Activated CD4-positive, alpha-beta T cell treated with anti-CD3 and anti-CD28 coated beads, Interleukin-10, Interleukin-2, amounts not matched to agents 100 ng/mL and 50 ng/mL, durations not matched to agents 16 hours and 8 hours (primary cell): ENCODE measurements at regions not wholly inside any gene's neighbourhood (a gene's known extent, or its start where the extent isn't known, plus 50 kb on each side); places are given as distances from the start of the nearest gene placed in this dataset.
A peak's percentile ranks its signal among the peaks of the same experiment; 100 is the strongest.
"Not testable (repeated sequence)": the region's sequence is repeated elsewhere in the genome, so short reads cannot be mapped to it uniquely, and the experiment has no call there.

Source experiments
- DNase-seq: peaks from one replicate; pipeline ENCODE4 v3.0.0-alpha.2; 2020

DNA sequence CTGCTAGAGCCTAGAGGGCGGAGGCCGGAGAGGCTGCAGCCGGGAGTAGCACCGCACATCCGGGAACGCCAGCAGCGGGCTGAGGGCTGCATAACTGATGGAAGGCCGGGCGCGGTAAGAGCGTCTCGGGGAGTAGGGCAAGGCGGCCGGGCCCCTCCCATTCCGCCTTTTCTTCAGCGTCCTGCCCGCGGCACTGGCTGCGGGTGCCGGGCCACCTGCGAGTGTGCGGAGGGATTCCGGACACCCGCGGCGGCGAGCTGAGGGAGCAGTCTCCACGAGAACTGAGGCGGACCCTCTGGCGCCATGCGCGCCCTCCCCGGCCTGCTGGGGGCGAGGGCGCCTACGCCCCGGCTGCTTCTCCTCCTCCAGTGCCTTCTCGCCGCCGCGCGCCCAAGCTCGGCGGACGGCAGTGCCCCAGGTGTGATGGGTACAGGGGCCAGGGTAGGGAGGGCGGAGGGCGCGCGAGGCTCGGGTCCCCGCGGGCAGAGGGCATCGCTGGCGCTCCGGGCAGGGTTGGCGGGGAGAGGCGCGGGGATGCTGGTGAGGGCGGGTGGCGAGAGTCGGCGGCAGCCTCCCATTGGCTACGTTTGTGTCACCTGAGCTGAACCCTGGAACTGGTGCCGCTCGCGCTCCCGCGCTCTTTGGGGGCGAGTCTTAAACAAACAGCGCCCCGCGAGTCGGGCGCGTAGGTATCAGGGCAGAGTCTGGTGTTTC is 334.4 kb downstream of the SRGAP2C start:
- peak; percentile 95 for DNase-seq

DNA sequence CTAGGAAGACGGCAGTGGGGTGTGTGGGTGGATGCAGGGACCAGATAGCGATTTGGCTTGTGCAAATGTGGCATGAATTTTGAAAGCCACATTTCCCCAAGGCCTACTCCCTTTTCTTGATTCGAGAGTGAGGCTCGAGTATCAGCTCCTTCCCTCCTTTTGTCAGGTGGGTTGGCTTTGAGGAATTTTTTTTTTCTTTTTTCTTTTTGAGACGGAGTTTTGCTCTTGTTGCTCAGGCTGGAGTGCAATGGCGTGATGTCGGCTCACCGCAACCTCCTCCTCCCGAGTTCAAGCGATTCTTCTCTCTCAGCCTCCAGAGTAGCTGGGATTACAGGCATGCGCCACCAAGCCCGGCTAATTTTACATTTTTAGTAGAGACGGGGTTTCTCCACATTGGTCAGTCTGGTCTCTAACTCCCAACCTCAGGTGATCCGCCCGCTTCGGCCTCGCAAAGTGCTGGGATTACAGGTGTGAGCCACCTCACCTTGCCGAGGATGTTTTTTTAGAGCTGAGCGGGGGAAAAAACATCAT is 335.0 kb downstream of the SRGAP2C start:
- not testable (repeated sequence) for DNase-seq

DNA sequence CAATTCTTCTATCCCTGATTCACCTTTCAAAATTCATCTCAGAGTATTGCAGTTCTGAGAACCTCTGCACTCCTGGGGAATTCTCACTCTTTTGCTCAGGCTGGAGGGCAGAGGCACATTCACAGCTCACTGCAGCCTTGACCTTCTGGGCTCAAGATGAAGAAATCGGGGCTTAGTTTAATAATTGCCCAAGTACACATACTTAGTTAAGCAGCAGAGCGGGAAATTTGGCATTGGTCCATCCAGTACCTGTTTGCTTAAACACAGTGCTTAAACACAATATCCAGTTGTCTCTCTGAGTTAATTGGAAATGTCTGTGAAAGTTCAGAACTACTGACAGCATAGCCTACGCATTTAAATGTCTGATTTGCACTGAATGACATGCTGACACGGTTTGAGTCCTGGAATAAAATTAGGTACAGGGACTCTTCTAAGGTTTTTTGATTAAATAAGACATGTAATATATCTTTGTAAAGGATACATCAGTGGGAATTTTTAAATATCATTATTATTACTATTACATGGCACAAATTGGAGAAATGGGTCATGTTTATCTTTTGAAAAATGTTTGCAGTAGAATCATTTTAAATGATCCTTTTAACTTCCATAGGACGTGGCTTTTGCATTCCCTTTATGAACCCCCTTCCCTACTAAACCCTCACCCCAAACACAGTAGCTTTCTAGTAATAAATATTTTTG is 337.4 kb downstream of the SRGAP2C start:
- DNase-seq: no peak

DNA sequence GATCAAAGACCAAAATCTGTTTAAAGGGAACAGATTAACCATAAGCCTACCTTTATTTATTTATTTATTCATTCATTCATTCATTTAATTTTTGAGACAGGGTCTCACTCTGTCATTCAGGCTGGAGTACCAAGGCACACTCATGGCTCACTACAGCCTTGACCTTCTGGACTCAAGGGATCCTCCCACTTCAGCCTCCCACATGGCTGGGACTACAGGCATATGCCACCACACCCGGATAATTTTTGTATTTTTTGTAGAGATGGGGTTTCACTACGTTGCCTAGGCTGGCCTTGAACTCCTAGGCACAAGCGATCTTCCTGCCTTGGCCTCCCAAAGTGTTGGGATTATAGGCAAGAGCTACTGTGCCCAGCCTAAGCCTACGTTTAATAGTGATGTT is 338.3 kb downstream of the SRGAP2C start:
- not testable (repeated sequence) for DNase-seq

DNA sequence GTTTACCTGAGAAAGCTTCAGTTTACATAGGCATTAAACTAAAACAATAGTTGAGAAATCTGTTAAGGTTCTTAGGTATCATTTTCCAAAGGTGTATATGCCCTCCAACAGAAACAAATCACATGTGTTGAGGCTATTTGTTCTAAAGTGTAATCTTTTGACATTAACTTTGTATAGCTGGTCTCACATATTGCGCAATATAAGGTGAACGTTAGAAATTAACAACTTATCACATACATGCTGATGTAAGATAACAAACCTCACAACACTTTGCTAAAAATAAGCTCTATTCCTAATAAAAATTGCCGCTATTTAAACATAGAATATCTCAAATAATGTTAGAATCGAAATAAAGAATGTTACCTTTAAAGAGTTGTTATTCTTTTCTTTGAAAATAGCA is 340.6 kb downstream of the SRGAP2C start:
- DNase-seq: no peak

DNA sequence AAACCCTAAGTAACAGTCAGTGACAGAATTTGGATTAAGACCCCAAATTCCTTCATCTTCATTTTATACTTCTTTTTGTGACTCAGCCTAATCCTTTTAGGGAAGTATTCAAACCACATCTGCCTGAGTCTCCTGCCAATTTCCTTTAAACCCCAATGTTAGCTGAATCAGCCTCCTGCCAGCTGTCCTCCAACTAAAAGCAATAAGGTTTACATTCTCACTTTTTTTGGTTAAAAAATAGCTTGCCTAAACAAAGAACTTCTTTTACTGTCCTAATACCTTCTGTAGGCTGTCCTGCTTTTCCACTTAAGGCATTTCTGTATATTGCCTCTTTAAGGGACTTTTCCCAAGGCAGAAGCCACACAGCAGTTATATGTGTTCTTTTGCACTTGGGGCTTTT is 344.2 kb downstream of the SRGAP2C start:
- not testable (repeated sequence) for DNase-seq

DNA sequence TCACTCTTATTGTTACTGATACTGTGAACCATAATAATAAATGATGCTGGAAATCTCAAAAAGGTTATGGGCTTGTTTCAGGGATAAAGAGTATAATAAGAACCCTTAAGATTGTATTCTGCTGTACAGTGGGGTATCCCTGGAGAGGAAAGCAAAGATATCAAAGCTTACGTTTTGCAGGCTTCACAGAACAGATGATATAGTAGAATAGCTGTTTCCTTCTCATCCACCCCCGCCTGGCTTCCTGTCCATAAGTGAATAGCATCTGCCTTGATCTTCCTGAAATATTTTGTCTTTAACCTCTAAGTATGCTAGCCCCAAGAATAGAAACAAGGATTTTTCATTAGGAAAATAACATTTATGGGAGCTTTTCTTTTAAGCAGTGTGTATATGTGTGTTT is 345.3 kb downstream of the SRGAP2C start:
- DNase-seq: not testable (repeated sequence)

DNA sequence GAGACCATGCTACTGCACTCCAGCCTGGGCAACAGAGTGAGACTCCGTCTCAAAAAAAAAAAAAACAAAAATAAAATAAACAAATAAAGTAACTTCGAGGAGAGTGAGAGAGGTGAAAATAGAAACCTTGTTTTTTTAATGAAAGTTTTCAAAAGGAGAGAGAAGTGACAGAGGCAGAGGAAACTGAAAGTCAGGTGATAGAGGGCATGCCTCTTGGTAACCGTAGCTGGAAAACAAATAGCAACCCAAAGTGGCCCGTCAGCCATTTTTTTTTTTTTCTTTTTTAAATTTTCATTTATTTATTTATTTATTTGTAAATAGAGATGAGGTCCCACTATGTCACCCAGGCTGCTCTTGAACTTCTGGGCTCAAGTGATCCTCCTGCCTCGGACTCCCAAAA is 347.0 kb downstream of the SRGAP2C start:
- DNase-seq: not testable (repeated sequence)

DNA sequence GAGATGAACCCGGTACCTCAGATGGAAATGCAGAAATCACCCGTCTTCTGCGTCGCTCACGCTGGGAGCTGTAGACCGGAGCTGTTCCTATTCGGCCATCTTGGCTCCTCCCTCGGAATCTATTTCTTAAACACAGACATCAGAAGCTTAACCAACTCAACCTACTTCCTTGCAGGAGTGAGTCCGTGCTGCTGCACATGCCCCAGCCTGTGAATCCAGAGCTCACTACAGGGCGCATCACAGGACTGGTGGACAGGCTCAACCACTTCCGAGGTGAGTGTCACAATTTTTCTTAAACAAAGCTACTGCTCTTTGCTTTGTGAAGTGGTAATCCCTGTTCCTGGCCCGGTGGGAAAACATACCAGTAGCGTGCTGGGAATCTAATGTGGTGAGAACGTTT is 353.4 kb downstream of the SRGAP2C start:
- DNase-seq: not testable (repeated sequence)

DNA sequence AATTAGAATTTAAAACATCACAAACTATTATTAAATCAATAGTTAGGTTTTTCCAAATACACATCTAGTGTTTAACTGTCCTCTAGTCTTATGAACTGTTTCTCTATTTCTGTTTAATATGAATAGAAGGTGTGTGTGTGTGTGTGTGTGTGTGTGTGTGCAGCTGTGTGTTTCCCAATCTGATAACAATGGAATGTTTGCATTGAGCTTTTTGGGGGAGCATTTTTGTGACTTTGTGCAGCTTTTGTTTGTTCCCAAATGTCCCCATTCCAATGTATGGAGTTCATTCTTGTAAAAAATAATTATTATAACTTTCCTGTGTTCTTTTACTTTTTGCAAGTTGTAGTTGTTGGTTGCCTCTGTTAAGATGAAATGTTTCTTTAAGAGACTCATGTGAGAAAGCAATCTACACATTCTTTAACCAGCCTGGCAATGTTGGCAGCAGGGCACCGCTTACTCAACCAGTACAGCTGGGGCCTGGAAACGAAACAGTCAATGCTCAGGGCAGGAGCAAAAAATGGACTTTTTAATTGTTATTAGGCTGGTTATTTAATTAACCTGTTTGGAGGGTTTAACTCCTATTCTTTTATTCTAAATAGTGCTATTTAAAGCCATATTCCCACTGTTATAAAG is 354.3 kb downstream of the SRGAP2C start:
- no peak for DNase-seq

DNA sequence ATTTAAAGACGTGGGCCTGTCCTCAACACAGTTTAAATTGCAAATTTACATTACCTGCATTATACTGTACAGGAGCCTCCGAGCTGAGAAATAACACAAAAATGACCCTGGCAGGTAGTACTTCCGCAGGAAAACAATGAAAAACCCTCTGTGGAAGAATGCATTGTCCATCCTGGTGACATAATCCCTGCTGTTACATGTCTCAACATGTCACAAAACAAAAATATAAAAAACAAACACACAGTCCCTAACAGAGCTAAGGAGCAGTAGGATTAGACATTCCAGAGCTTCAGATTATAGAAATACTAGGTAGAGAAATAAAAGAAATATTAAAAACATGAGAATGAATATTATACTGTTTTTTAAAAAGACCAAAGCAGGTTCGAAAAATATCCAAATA is 359.2 kb downstream of the SRGAP2C start:
- not testable (repeated sequence) for DNase-seq

DNA sequence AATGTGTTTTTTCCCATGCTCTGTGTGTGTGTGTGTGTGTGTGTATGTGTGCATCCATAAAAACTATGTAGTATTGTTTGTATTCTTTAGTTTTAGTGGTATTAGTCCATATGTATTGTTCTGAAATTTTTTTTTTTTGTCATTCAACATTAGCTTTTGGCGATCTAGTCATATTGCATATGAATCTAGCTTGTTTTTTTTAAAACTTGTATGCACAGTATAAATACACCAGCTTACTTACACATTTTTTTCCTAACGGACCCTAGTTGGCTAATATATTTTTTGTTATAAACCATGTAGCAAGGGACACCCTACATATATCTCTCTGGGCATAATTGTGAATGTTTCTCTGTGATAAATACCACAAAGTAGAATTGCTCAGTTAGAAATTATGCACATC is 359.7 kb downstream of the SRGAP2C start:
- DNase-seq: no peak

DNA sequence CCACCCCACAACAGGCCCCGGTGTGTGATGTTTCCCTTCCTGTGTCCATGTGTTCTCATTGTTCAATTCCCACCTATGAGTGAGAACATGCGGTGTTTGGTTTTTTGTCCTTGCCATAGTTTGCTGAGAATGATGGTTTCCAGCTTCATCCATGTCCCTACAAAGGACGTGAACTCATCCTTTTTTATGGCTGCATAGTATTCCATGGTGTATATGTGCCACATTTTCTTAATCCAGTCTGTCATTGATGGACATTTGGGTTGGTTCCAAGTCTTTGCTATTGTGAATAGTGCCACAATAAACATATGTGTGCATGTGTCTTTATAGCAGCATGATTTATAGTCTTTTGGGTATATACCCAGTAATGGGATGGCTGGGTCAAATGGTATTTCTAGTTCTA is 361.1 kb downstream of the SRGAP2C start:
- DNase-seq: not testable (repeated sequence)

DNA sequence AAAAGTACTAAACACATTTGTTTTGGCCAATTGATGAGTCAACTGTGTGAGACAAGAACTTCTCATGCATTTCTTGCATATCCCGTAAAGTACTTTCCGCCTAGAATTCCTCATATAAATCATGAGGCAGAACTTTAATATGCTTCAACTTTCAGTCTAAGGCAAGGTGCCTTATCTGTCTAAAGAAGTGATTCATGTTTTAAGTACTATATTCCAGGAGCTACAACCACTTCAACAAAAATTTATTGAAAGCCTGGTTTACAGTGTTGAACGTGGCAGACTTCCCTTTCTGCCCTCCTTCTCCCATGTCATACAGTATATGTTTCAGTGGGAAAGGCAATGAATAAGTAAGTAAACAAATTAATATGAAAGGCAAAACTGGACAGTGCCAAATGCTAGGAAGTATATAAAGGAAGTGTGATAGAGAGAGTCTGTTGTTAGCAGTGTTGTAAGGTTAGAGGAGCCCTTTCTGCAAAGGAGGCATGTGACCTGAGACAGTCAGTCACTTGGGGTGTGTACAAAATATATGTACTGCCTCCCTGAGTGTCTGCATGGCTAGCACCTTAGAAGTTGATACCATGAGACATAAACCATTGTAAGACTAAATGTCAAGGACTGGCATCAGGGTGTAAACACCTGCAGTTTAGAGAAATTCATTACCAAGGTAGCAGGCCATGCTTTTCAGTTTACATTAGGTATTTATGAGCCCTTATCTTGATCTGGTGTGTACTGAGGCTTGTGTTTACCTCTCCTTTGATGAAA is 362.2 kb downstream of the SRGAP2C start:
- DNase-seq: no peak

DNA sequence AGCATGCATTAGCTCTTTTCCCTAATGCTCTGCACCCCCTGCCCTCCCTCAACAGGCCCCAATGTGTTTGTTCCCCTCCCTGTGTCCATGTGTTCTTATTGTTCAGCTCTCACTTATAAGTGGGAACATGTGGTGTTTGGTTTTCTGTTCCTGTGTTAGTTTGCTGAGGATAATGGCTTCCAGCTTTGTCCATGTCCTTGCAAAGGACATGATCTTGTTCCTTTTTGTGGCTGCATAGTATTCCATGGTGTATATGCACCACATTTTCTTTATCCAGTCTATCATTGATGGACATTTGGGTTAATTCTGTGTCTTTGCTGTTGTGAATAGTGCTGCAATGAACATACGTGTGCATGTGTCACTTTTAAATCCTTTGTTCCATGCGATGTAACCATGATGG is 363.0 kb downstream of the SRGAP2C start:
- not testable (repeated sequence) for DNase-seq

DNA sequence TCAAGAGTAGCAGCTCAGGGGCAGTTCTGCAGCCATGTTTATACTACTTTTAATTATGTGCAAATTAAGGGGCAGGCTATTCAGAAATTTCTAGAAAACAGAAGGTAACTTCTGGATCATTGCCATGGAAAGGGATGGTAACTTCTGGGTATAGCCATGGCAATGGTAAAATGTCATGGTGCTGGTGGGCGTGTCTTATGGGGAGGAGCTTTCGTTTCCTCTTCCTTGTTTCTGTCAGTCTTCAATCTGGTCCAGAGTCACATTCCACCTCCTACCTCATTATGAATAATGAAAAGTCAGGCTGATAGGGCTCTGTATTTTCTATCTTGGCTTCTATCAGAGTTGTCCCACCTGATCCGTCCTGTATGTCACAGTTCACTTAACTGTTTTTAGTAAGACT is 366.0 kb downstream of the SRGAP2C start:
- not testable (repeated sequence) for DNase-seq

DNA sequence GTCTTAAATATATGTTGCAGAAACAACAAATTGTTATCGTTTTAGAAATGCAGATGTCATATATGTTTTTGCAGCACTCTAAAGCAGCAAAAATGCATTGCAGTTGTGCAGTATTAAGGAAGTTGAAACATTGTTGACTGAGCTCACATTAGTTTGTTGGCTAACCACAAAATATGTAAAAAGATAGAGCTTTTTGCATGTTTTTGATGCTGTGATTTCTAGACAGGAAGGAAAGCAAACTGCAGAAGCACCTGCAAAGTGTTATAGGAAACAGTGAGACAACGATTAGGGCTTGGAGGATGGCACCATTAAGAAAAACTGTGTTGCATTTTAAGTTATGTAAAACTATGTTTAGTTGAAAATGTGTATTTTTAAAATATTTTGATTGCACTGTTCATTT is 366.7 kb downstream of the SRGAP2C start:
- DNase-seq: peak; percentile 30

DNA sequence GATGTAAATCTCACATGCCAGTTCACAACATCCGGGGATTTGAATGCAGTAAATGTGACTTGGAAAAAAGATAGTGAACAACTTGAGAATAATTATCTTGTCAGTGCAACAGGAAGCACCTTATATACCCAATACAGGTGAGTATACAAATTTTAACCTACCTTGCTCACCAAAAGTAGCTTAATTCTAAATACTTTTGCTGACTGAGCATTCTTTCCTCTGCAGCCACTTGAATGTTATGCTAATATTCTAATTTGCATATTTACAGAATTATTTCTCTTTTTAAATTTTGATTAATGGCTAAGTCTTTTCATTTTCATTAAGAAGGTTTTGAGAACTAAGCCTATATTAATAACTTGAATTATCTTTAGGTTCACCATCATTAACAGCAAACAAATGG is 371.8 kb downstream of the SRGAP2C start:
- DNase-seq: not testable (repeated sequence)

DNA sequence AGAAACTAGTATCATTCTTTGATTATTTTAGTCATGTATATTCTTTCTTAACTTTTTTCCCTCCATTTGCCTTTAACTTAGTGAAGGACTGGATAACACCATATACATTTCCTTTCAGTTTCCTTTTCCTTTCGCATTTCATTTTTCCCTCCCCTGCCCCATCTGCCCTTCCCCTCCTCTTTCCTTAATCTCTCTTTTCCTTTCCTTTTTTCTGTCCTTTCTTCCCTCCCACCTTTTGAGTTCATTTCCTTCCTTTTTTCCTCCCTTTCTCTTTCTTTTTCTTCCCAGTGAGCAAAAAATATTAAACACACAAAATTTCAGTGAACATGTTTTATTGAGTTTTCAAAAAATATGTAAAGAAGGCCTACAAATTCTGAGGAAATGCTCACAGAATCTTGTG is 373.3 kb downstream of the SRGAP2C start:
- not testable (repeated sequence) for DNase-seq

DNA sequence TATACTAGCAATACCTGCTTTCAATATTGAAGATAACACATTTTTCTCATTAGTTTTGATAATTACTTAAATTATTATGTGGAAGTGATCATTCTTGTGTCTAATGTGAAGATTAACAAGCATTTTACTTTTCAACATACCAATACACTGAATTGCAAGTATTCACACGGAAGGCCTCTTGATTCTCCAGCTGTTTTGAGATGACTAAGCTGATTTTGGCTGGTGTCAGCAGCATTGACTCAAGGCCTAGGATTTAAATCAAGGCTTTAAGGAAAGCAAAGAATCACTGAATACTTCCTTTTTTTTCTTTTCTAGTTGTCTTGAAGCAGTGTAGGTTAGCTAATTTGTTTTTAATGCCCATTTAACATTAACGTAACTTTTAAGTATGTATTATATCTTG is 373.7 kb downstream of the SRGAP2C start:
- no peak for DNase-seq

DNA sequence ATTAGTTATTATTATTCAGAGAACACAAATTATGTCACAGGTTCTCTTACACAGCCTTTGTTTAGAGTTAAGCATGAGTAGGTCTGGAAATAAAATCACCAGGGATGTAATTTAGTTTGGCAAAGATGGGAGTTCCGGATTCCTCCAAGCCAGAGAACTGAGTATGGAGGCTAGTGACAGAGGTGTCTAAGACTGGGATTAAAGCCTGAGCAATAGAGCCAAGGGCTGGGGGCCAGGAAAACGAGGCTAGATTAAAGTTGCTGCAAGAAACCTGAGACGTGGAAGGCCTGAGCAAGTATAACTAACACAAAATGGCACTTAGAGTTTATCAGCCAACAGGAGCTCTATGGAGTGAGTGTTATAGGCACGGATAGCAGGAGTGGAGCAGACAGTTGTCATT is 381.6 kb downstream of the SRGAP2C start:
- DNase-seq: no peak

DNA sequence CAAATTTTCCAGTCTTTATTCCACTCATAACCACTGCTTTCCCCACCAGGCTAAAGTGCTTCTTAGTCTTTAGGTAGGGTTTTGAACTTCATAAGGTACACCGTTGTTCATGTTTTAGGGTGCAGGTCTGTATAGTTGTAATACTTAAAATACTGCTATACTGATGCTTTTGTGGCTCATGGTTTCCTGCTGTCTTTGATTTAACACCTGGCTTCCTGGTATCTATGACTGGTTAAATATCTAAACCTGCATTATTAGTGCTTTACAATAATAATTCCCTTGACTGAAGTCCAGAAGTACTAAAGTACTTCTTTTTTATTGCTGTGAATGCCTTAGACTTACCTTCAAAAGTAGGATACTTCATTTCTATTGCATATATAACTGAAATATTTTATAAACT is 384.7 kb downstream of the SRGAP2C start:
- no peak for DNase-seq

DNA sequence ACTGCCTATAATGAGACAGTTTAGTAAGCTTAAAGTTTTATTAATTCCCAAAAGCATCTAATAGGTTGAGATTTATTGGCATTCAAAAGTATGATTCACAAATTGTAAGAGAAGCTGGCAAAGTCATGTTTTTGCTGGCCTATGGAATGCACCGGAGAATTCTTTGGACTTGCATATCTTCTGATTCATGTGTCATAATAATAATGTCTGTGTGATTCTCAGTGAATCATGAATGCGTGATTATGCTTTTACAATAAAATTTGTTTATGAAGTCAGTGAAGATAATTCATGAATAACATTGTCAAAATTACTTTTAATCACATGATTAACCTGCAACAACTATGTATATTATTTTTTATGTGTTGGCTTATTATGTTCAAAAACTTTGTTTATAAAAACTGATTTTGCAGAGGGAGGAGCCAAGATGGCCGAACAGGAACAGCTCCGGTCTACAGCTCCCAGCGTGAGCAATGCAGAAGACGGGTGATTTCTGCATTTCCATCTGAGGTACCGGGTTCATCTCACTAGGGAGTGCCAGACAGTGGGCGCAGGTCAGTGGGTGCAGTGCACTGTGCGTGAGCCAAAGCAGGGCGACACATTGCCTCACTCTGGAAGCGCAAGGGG is 389.2 kb downstream of the SRGAP2C start:
- not testable (repeated sequence) for DNase-seq
